Mucosa of rectum (tissue), 2 donors: ENCODE measurements at regions not wholly inside any gene's neighbourhood (a gene's known extent, or its start where the extent isn't known, plus 50 kb on each side); places are given as distances from the start of the nearest gene placed in this dataset.

ENCODE experiments used
- H3K27ac ChIP-seq, 2 donors: one replicate each; pipeline ENCODE4 v1.7.0; 2013; ENCODE audit warnings: inconsistent platforms in 2 of 2, low read depth in 2 of 2, low read length in 2 of 2
- H3K27me3 ChIP-seq, 2 donors: one replicate each; pipeline ENCODE4 v1.7.0; 2013; ENCODE audit warnings: low read length in 2 of 2; ENCODE audit not compliant: control insufficient read depth in 2 of 2, insufficient read depth in 2 of 2
- H3K36me3 ChIP-seq, 2 donors: one replicate each; pipeline ENCODE4 v1.7.0; 2013; ENCODE audit warnings: low read length in 2 of 2; ENCODE audit not compliant: control insufficient read depth in 2 of 2, insufficient read depth in 2 of 2
- H3K4me1 ChIP-seq, 2 donors: one replicate each; pipeline ENCODE4 v1.7.0; 2013; ENCODE audit warnings: low read length in 2 of 2, mild to moderate bottlenecking in 1 of 2; ENCODE audit not compliant: control insufficient read depth in 2 of 2, insufficient read depth in 2 of 2
- H3K4me3 ChIP-seq, 2 donors: one replicate each; pipeline ENCODE4 v1.7.0; 2013; ENCODE audit warnings: low read length in 2 of 2
- H3K9ac ChIP-seq, 2 donors: one replicate each; pipeline ENCODE4 v1.7.0; 2013; ENCODE audit warnings: low read length in 2 of 2, low read depth in 1 of 2, mild to moderate bottlenecking in 1 of 2
- H3K9me3 ChIP-seq, 2 donors: one replicate each; pipeline ENCODE4 v1.7.0; 2013; ENCODE audit warnings: low read length in 2 of 2; ENCODE audit not compliant: control insufficient read depth in 2 of 2
- donor health status: healthy.
- donor health status: Normal muscosa, but diverticular disease.

- H3K27me3 ChIP-seq, result no peaks in the 10 kb centered on the region
- no peak overlapping the region for H3K9ac ChIP-seq
- no peaks in the 10 kb centered on the region for H3K9me3 ChIP-seq
- H3K27ac ChIP-seq, result no peak overlapping the region
- no peaks in the 10 kb centered on the region for H3K36me3 ChIP-seq
- H3K4me1 ChIP-seq, result no peaks in the 10 kb centered on the region
- H3K4me3 ChIP-seq, result no peak overlapping the region
Observed at GRCh38 chr13:103289681-103290080, 223.5 kb upstream of the SLC10A2 start.

DNA sequence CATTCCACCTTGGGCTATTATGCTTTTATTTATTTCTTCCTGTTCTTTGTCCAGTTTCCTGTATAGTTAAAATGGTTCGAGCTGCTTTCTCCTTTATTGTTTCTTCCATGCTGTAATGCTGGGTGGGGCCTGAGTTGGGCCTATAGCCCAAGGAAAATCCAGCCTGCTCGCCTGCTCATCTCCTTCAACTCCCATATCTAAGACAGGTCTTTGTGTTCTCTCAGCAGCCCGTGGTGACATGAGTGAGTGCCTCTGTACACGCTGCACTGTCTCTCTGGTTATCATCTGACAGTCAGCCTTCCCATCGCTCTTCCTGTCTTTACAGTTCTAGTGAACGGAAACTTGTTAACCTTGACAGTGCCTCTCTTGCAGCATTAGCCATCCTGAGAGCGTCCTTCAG lies 221.9 kb upstream of the SLC10A2 start:
- Histone ChIP-seq H3K9ac (no peak overlapping the region), H3K9me3 (no peaks in the 10 kb centered on the region), H3K4me3 (no peak overlapping the region), H3K4me1 (no peaks in the 10 kb centered on the region), H3K36me3 (no peaks in the 10 kb centered on the region), H3K27me3 (no peaks in the 10 kb centered on the region), H3K27ac (no peak overlapping the region)

DNA sequence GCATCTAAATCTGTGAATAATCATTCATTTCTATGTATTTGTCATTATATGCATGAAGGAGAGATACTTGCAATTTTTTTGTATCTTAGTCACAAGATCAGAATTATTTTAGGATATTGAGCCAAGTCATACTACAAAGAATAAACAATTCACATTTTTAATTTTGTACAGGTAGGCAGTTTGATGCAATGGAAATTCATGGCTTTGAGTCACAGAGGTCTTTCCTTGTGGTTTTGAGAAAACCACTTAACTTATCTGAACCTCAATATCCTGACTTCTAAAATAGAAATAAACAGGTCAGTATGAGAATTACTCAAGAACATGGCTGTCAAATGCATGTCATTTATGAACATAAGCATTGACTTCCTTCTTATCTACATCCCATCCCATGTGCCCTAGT lies 221.4 kb upstream of the SLC10A2 start:
- Histone ChIP-seq H3K4me3 (no peak overlapping the region), H3K27me3 (no peaks in the 10 kb centered on the region), H3K9me3 (no peaks in the 10 kb centered on the region), H3K27ac (no peak overlapping the region), H3K36me3 (no peaks in the 10 kb centered on the region), H3K4me1 (no peaks in the 10 kb centered on the region), H3K9ac (no peak overlapping the region)

GRCh38 chr13:103284466-103284865 lies 218.2 kb upstream of the SLC10A2 start:
- Histone ChIP-seq H3K9ac (no peak overlapping the region), H3K4me1 (no peaks in the 10 kb centered on the region), H3K27ac (no peak overlapping the region), H3K9me3 (no peaks in the 10 kb centered on the region), H3K4me3 (no peak overlapping the region), H3K36me3 (no peaks in the 10 kb centered on the region), H3K27me3 (no peaks in the 10 kb centered on the region)

- no peak overlapping the region for H3K9ac ChIP-seq
- H3K4me3 ChIP-seq, result no peak overlapping the region
- H3K4me1 ChIP-seq, result no peaks in the 10 kb centered on the region
- H3K27ac ChIP-seq, result no peak overlapping the region
- no peaks in the 10 kb centered on the region for H3K9me3 ChIP-seq
- H3K27me3 ChIP-seq, result no peaks in the 10 kb centered on the region
- H3K36me3 ChIP-seq, result no peaks in the 10 kb centered on the region
Observed at GRCh38 chr13:103283451-103283820, 217.2 kb upstream of the SLC10A2 start.

- H3K4me3 ChIP-seq, result no peak overlapping the region
- H3K9me3 ChIP-seq, result no peaks in the 10 kb centered on the region
- H3K27ac ChIP-seq, result no peak overlapping the region
- H3K36me3 ChIP-seq, result no peaks in the 10 kb centered on the region
- H3K4me1 ChIP-seq, result no peaks in the 10 kb centered on the region
- H3K9ac ChIP-seq, result no peak overlapping the region
- no peaks in the 10 kb centered on the region for H3K27me3 ChIP-seq
Observed at GRCh38 chr13:103282571-103283450, 216.6 kb upstream of the SLC10A2 start.

DNA sequence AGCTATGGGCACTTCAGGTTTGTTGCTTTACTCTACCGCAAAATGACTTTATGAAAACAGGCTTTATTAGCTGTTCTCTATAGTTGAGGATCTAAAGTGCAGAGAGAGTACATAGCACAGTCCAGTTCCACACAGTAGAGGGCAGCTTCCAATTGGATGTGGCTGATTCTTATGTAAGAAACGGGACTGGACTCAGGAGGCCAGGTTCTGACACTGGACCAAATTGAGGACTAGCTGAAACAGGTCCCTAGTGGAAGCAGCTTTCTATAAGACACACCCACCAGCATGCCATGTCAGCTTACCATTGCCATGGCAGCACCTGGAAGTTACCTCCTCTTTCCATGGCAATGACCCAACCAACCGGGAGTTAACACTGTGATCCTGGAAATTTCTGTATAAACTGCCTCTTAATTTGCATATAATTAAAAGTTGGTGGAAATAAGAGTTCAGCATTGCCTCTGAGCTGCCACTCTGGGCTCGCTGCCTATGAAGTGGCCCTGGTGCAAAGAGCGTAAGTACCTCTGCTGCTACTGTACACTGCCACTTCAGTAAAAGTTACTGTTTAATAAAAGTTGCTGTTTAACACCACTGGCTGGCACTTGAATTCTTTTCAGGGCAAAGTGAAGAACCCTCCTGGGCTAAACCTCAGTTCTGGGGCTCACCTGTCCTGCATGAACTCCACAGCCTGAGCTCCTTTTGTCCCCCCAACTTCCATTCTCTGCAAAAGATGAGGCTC lies 211.9 kb upstream of the SLC10A2 start:
- no peaks in the 10 kb centered on the region for H3K27me3 ChIP-seq
- H3K27ac ChIP-seq, result no peak overlapping the region
- no peak overlapping the region for H3K4me3 ChIP-seq
- no peaks in the 10 kb centered on the region for H3K36me3 ChIP-seq
- no peaks in the 10 kb centered on the region for H3K4me1 ChIP-seq
- H3K9ac ChIP-seq, result no peak overlapping the region
- H3K9me3 ChIP-seq, result no peaks in the 10 kb centered on the region

GRCh38 chr13:103276775-103277498 lies 210.7 kb upstream of the SLC10A2 start:
- Histone ChIP-seq H3K27ac (no peak overlapping the region), H3K9me3 (no peaks in the 10 kb centered on the region), H3K36me3 (no peaks in the 10 kb centered on the region), H3K4me1 (no peaks in the 10 kb centered on the region), H3K9ac (no peak overlapping the region), H3K27me3 (no peaks in the 10 kb centered on the region), H3K4me3 (no peak overlapping the region)

DNA sequence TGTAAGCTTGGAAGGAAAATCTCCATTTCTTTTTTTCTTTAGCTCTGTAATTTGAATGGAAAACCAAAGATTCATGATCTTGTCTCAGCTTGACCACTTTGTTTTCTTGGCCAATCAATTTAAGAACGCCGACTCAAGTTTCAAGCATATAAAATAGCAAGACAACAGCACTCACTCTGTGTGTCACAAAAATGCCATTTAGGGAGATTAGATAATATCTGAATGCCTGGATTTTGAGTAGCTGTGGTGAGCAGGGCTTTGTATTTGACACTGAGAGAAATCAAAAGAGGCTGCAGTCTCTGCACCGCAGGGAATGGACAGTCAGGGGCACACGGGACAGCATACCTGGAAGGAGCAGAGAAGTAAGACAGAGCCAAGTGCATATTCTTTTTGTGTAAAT lies 209.5 kb upstream of the SLC10A2 start:
- Histone ChIP-seq H3K9ac (no peak overlapping the region), H3K4me3 (no peak overlapping the region), H3K4me1 (no peaks in the 10 kb centered on the region), H3K27me3 (no peaks in the 10 kb centered on the region), H3K9me3 (no peaks in the 10 kb centered on the region), H3K27ac (no peak overlapping the region), H3K36me3 (no peaks in the 10 kb centered on the region)

DNA sequence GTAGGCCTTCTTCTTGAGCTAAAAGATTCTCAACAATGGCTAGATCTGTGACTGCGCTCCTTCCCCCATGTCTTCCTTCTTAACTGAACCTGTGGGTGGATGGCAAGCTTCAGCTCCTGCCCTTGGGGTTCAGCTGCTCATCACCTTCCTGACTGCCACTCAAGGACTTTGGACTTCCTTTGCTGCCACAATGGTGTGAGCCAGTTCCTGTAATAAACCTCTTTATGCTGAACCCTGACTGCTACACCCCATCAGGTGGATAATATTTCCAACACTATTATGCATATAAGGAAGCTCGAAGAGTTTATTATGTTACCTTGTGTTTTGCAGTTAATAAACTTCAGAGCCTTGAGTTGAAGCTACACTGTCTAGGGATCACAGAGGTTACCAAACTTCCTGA lies 208.9 kb upstream of the SLC10A2 start:
- H3K27ac ChIP-seq, result no peak overlapping the region
- no peak overlapping the region for H3K9ac ChIP-seq
- H3K36me3 ChIP-seq, result no peaks in the 10 kb centered on the region
- no peaks in the 10 kb centered on the region for H3K4me1 ChIP-seq
- H3K27me3 ChIP-seq, result no peaks in the 10 kb centered on the region
- H3K9me3 ChIP-seq, result no peaks in the 10 kb centered on the region
- H3K4me3 ChIP-seq, result no peak overlapping the region
